GM10266 (cell line): ENCODE measurements at regions not wholly inside any gene's neighbourhood (a gene's known extent, or its start where the extent isn't known, plus 50 kb on each side); places are given as distances from the start of the nearest gene placed in this dataset.

Experiments used
- DNase-seq: peaks from one replicate; pipeline ENCODE4 v3.0.0; 2012; ENCODE audit errors: extremely low spot score
- CTCF ChIP-seq: IDR thresholded peaks from 2 replicates; pipeline ENCODE4 v1.5.1; 2012; ENCODE audit warnings: mild to moderate bottlenecking, low read depth; ENCODE audit not compliant: control insufficient read depth, insufficient read depth; ENCODE audit errors: missing control alignments

GRCh38 chr6:91659891-91660290 lies 1073.0 kb upstream of the MAP3K7 start:
- no peak for TF ChIP-seq CTCF
- no peak for DNase-seq

- DNase-seq, result no peak
- no peak for TF ChIP-seq CTCF
Measured at GRCh38 chr6:91654793-91655192, 1067.9 kb upstream of the MAP3K7 start.

GRCh38 chr6:91654357-91654756 lies 1067.5 kb upstream of the MAP3K7 start:
- DNase-seq, result no peak
- TF ChIP-seq CTCF, result no peak

- TF ChIP-seq CTCF, result no peak
- no peak for DNase-seq
Measured at GRCh38 chr6:91653895-91654294, 1067.0 kb upstream of the MAP3K7 start.

- DNase-seq, result no peak
- no peak for TF ChIP-seq CTCF
Measured at GRCh38 chr6:91653076-91653723, 1066.3 kb upstream of the MAP3K7 start.

GRCh38 chr6:91646649-91647048 lies 1059.8 kb upstream of the MAP3K7 start:
- DNase-seq, result no peak
- no peak for TF ChIP-seq CTCF

GRCh38 chr6:91645811-91646210 lies 1058.9 kb upstream of the MAP3K7 start:
- TF ChIP-seq CTCF, result no peak
- no peak for DNase-seq
